Spleen (tissue), 11 donors: ENCODE measurements at regions not wholly inside any gene's neighbourhood (a gene's known extent, or its start where the extent isn't known, plus 50 kb on each side); places are given as distances from the start of the nearest gene placed in this dataset.
A peak's percentile ranks its signal among the peaks of the same experiment; 100 is the strongest.

Experiments
- DNase-seq: peaks from one replicate; pipeline ENCODE4 v3.0.0-alpha.2; 2020
- H3K27ac ChIP-seq, 8 donors: fragments of 200-600 bp; sonication (generic) in 7 of 8; 1 replicate in 4 of 8; 2 replicates in 4 of 8; pipeline versions ENCODE4 v1.5.0 to v1.8.0; 2016 to 2021; ENCODE audit warnings: inconsistent platforms in 4 of 8, mild to moderate bottlenecking in 4 of 8, moderate library complexity in 1 of 8
- H3K27me3 ChIP-seq, 7 donors: fragments of 200-600 bp; sonication (generic) in 6 of 7; replicated peaks in 1 of 7; 1 replicate in 4 of 7; 2 replicates in 3 of 7; pipeline versions ENCODE4 v1.5.0 to v1.8.0; 2016 to 2021; ENCODE audit warnings: inconsistent platforms in 3 of 7, mild to moderate bottlenecking in 1 of 7
- H3K36me3 ChIP-seq, 6 donors: fragments of 200-600 bp; sonication (generic) in 5 of 6; 1 replicate in 4 of 6; 2 replicates in 2 of 6; pipeline versions ENCODE4 v1.5.0 to v1.8.0; 2016 to 2021; ENCODE audit warnings: inconsistent platforms in 2 of 6
- H3K4me1 ChIP-seq, 6 donors: fragments of 200-600 bp; sonication (generic) in 5 of 6; 1 replicate in 3 of 6; 2 replicates in 3 of 6; pipeline versions ENCODE4 v1.5.0 to v1.8.0; 2016 to 2021; ENCODE audit warnings: inconsistent platforms in 3 of 6
- H3K4me3 ChIP-seq, 8 donors: fragments of 200-600 bp; sonication (generic) in 7 of 8; 1 replicate in 4 of 8; 2 replicates in 4 of 8; pipeline versions ENCODE4 v1.5.0 to v1.8.0; 2016 to 2021; ENCODE audit warnings: inconsistent platforms in 4 of 8, mild to moderate bottlenecking in 4 of 8, moderate library complexity in 2 of 8
- H3K9me3 ChIP-seq, 8 donors: fragments of 200-600 bp; sonication (generic) in 7 of 8; 1 replicate in 4 of 8; 2 replicates in 4 of 8; pipeline versions ENCODE4 v1.5.0 to v1.8.0; 2016 to 2021; ENCODE audit warnings: inconsistent platforms in 4 of 8
- CTCF ChIP-seq, 11 experiments: fragments of 200-600 bp in 7 of 11; fragments of 450-650 bp in 4 of 11; sonication (generic) in 4 of 11; IDR thresholded peaks in 8 of 11; conservative IDR thresholded peaks in 3 of 11; 1 replicate in 7 of 11; 2 replicates in 4 of 11; pipeline versions ENCODE4 v1.4.0 to v1.8.0; 2016 to 2021; ENCODE audit warnings: antibody characterized with exemption in 11 of 11, inconsistent platforms in 4 of 11, mild to moderate bottlenecking in 1 of 11
- POLR2A ChIP-seq, 3 donors: fragments of 450-650 bp; IDR thresholded peaks; one replicate each; pipeline ENCODE4 v1.5.1; 2017; ENCODE audit warnings: antibody characterized with exemption in 3 of 3, mild to moderate bottlenecking in 1 of 3
- POLR2AphosphoS5 ChIP-seq, 3 donors: sonication (generic); formaldehyde crosslinking; IDR thresholded peaks; one replicate each; pipeline ENCODE4 v1.5.1; 2017; ENCODE audit warnings: antibody characterized with exemption in 3 of 3
- WGBS, 5 donors: extraction: QIAGEN DNeasy Blood & Tissue Kit in 3 of 5; methylation state at CpG; one replicate each; pipeline versions ENCODE4 v1.1.5 to v1.1.7; 2013 to 2018; 5-methylcytosine and 5-hydroxymethylcytosine counted together
- intact Hi-C: fragments of 100-400 bp; cut with DNase I; formaldehyde crosslinking; loops from one replicate; pipeline ENCODE4 v1.15.0; 2023; ENCODE audit warnings: low total_unique reads
- donor health status: healthy with polysubstance abuse.
- donor health status: DM: no; HTN: no; CAD: no; lungs with moderate emphysema.
- donor health status: DM: no; HTN: no; CAD: no.
- donor health status: Bipolar disorder and iron deficiency.
- donor health status: healthy.
- donor health status: DM: no; HTN: no; CAD: no.
- donor health status: DM: yes; HTN: yes; CAD: no.

- Histone ChIP-seq H3K4me3 (no peak overlapping the region), H3K27ac (peak overlapping the region in 7 of 8 donors; percentile 41 to 85 (median 61)), H3K36me3 (no peaks in the 10 kb centered on the region), H3K27me3 (no peaks in the 10 kb centered on the region), H3K4me1 (peaks cover 0 to 6% (median 2%) of the 10 kb centered on the region in 6 donors), H3K9me3 (peaks cover 0 to 9% (median 0%) of the 10 kb centered on the region in 8 donors)
- TF ChIP-seq CTCF (IDR thresholded peaks at IDR 0.05 in 8 of 11, conservative IDR thresholded peaks at IDR 0.05 in 3 of 11) (no peak), POLR2AphosphoS5 (IDR thresholded peaks at IDR 0.05) (no peak), POLR2A (IDR thresholded peaks at IDR 0.05) (no peak)
- DNase-seq = no peak
- intact Hi-C loops = no loop called here
- WGBS, 5 donors = 59 to 79% (median 67%) methylated on average over 3 of the region's 3 CpGs
Measured at GRCh38 chr7:116395141-116395791, 104.3 kb upstream of the CAV2 start.

GRCh38 chr7:116398672-116399071 is 100.9 kb upstream of the CAV2 start:
- WGBS, 5 donors = 83 to 99% (median 87%) methylated on average over 2 of the region's 2 CpGs
- TF ChIP-seq POLR2A (IDR thresholded peaks at IDR 0.05) (no peak), POLR2AphosphoS5 (IDR thresholded peaks at IDR 0.05) (no peak), CTCF (IDR thresholded peaks at IDR 0.05 in 8 of 11, conservative IDR thresholded peaks at IDR 0.05 in 3 of 11) (no peak)
- no peak for DNase-seq
- Histone ChIP-seq H3K9me3 (peaks cover 0 to 9% (median 0%) of the 10 kb centered on the region in 8 donors), H3K36me3 (no peaks in the 10 kb centered on the region), H3K27me3 (peaks cover 0 to 4% (median 0%) of the 10 kb centered on the region in 7 donors), H3K4me1 (peaks cover 0 to 6% (median 0%) of the 10 kb centered on the region in 6 donors), H3K27ac (no peak overlapping the region), H3K4me3 (no peak overlapping the region)
- intact Hi-C loops = no loop called here

GRCh38 chr7:116399819-116400218 is 99.7 kb upstream of the CAV2 start:
- no peak overlapping the region for H3K4me3 ChIP-seq
- H3K36me3 ChIP-seq = no peaks in the 10 kb centered on the region
- intact Hi-C loops = no loop called here
- DNase-seq = no peak
- no peak overlapping the region for H3K27ac ChIP-seq
- H3K27me3 ChIP-seq = peaks cover 0 to 4% (median 0%) of the 10 kb centered on the region in 7 donors
- TF ChIP-seq CTCF (IDR thresholded peaks at IDR 0.05 in 8 of 11, conservative IDR thresholded peaks at IDR 0.05 in 3 of 11) (no peak), POLR2A (IDR thresholded peaks at IDR 0.05) (no peak), POLR2AphosphoS5 (IDR thresholded peaks at IDR 0.05) (no peak)
- H3K9me3 ChIP-seq = peaks cover 0 to 9% (median 0%) of the 10 kb centered on the region in 8 donors
- H3K4me1 ChIP-seq = peaks cover 0 to 2% (median 0%) of the 10 kb centered on the region in 6 donors

GRCh38 chr7:116400522-116400921 is 99.0 kb upstream of the CAV2 start:
- H3K36me3 ChIP-seq = no peaks in the 10 kb centered on the region
- no peaks in the 10 kb centered on the region for H3K4me1 ChIP-seq
- WGBS, 5 donors = 71 to 93% (median 79%) methylated on average over 3 of the region's 3 CpGs
- H3K27me3 ChIP-seq = peaks cover 0 to 4% (median 0%) of the 10 kb centered on the region in 7 donors
- DNase-seq = no peak
- peaks cover 0 to 9% (median 0%) of the 10 kb centered on the region in 8 donors for H3K9me3 ChIP-seq
- H3K4me3 ChIP-seq = no peak overlapping the region
- no peak overlapping the region for H3K27ac ChIP-seq
- intact Hi-C loops = no loop called here
- TF ChIP-seq POLR2A (IDR thresholded peaks at IDR 0.05) = no peak
- no peak for TF ChIP-seq POLR2AphosphoS5 (IDR thresholded peaks at IDR 0.05)
- no peak for TF ChIP-seq CTCF (IDR thresholded peaks at IDR 0.05 in 8 of 11, conservative IDR thresholded peaks at IDR 0.05 in 3 of 11)
